ENCODE measurements at regions not wholly inside any gene's neighbourhood (a gene's known extent, or its start where the extent isn't known, plus 50 kb on each side); places are given as distances from the start of the nearest gene placed in this dataset.

DNA sequence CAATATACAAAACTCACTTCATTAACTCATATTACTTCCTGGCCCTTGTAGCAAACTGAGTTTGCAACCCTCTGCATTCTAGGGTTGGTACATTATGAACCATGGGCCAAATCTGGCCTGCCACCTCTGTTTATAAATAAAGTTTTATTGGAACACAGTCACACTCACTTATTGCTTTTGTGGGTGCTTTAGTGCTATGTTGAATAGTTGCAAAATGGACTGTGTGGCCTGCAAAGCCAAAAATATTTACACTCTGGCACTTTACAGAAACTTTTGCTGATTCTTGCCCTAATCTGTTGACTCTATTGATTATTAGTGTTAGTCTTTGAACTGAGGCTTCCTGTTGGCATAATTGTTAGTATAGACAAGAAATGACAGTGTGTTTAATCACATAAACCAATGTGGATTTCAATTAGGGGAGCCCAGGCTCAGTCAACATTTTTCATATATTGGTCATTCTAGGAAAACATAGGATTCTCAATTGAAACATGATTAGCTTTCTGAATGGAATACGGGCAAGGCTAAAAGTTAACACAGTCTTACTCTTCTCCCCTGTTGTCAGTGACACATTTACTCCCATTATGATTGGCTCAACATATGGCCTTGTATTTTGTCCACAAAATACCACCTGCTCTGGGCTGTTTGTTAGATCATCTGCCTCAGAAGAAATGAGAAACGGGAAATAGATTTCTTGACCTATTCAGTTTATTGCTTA is 241.9 kb upstream of the ZFP64 start:
- no peaks in the 10 kb centered on the region for H3K27me3 ChIP-seq (replicated peaks; ENCODE audit: insufficient read depth)
- 18 to 21% methylated on average over 2 of the region's 2 CpGs for WGBS, 2 experiments (ENCODE audit: low coverage in 1 of 2, low lambda C conversion rate in 2 of 2, missing lambda C conversion rate in 2 of 2)
- no peaks in the 10 kb centered on the region for H4K20me1 ChIP-seq (ENCODE audit: insufficient read depth)
- H3K79me2 ChIP-seq (ENCODE audit: insufficient read depth) = no peaks in the 10 kb centered on the region
- no peak overlapping the region for H3K4me3 ChIP-seq
- H3K9ac ChIP-seq = no peak overlapping the region
- no peaks in the 10 kb centered on the region for H3K36me3 ChIP-seq (ENCODE audit: low read depth)
- TF ChIP-seq EZH2 (IDR thresholded peaks at IDR 0.05; ENCODE audit: insufficient read depth, poor library complexity, severe bottlenecking) = no peak
- TF ChIP-seq EZH2phosphoT487 (IDR thresholded peaks at IDR 0.05; ENCODE audit: insufficient read depth, low read depth) = no peak
- DNase-seq = peak; percentile 17
- in situ Hi-C loops (cut with MboI) = no loop called here
- H3K27ac ChIP-seq = peak overlapping the region; percentile 64
- H3K4me2 ChIP-seq (ENCODE audit: unreplicated experiment) = no peak overlapping the region
- H3K9me3 ChIP-seq (ENCODE audit: low read depth) = peaks cover 3% of the 10 kb centered on the region
- peaks cover 29% of the 10 kb centered on the region; the same call in 1 of the 2 replicates for H3F3A ChIP-seq (ENCODE audit: insufficient read depth)
- no peak overlapping the region for H2AFZ ChIP-seq
- no peaks in the 10 kb centered on the region for H3K9me2 ChIP-seq (ENCODE audit: insufficient read depth)
- peaks cover 18% of the 10 kb centered on the region for H3K4me1 ChIP-seq (ENCODE audit: insufficient read depth)

DNA sequence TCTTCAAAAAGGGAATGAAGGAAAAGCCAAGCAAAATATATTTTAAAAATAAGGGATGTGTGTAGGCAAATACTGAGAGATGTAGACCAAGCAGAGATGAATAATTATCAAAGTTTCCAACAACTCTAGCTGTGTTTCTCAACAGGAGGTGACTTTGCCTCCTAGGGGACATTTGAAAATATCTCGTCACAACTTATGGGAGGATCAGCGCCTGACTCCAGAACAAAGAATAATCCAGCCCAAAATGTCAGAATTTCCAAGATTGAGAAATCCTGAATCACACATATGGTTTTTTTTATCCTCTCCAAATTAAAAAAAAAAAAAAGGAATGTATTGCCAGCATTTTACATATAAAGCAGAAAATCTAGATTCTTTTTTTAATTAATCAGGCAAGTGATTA is 241.2 kb upstream of the ZFP64 start:
- peaks cover 29% of the 10 kb centered on the region; the same call in 1 of the 2 replicates for H3F3A ChIP-seq (ENCODE audit: insufficient read depth)
- in situ Hi-C loops (cut with MboI) = no loop called here
- H3K9me2 ChIP-seq (ENCODE audit: insufficient read depth) = no peaks in the 10 kb centered on the region
- peak; percentile 85 for DNase-seq
- peak overlapping the region; percentile 64 for H3K27ac ChIP-seq
- H3K9me3 ChIP-seq (ENCODE audit: low read depth) = peaks cover 3% of the 10 kb centered on the region
- no peaks in the 10 kb centered on the region for H4K20me1 ChIP-seq (ENCODE audit: insufficient read depth)
- peak overlapping the region; percentile 16; the same call in 1 of the 2 replicates for H3K9ac ChIP-seq
- H3K4me2 ChIP-seq (ENCODE audit: unreplicated experiment) = no peak overlapping the region
- H3K27me3 ChIP-seq (replicated peaks; ENCODE audit: insufficient read depth) = no peaks in the 10 kb centered on the region
- H3K4me1 ChIP-seq (ENCODE audit: insufficient read depth) = peaks cover 18% of the 10 kb centered on the region
- no peaks in the 10 kb centered on the region for H3K79me2 ChIP-seq (ENCODE audit: insufficient read depth)
- H3K36me3 ChIP-seq (ENCODE audit: low read depth) = no peaks in the 10 kb centered on the region
- H3K4me3 ChIP-seq = no peak overlapping the region
- no peak for TF ChIP-seq EZH2phosphoT487 (IDR thresholded peaks at IDR 0.05; ENCODE audit: insufficient read depth, low read depth)
- no peak for TF ChIP-seq EZH2 (IDR thresholded peaks at IDR 0.05; ENCODE audit: insufficient read depth, poor library complexity, severe bottlenecking)
- 15 to 25% methylated on average over 2 of the region's 2 CpGs for WGBS, 2 experiments (ENCODE audit: low coverage in 1 of 2, low lambda C conversion rate in 2 of 2, missing lambda C conversion rate in 2 of 2)
- no peak overlapping the region for H2AFZ ChIP-seq

DNA sequence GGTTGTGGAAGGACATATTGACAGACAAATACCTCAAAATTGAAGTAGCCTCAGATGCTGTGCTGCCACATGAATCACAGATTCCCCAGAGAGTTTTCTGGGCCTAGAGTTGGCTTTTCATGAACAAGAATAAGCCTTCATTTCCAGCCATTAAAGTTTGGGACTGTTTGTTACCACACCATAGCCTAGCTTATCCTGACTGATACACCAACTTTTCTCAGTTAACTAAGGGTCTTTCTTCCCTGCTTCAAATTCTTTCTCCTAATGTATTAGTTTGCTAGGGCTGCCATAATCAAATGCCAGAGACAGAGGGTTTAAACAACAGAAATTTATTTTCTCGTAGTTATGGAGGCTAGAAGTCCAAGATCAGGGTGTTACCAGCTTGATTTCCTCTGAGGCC is 237.4 kb upstream of the ZFP64 start:
- Histone ChIP-seq H2AFZ (no peak overlapping the region), H3K9me3 (ENCODE audit: low read depth) (peaks cover 3% of the 10 kb centered on the region), H3K9me2 (ENCODE audit: insufficient read depth) (no peaks in the 10 kb centered on the region), H3K27me3 (replicated peaks; ENCODE audit: insufficient read depth) (no peaks in the 10 kb centered on the region), H3K4me3 (no peak overlapping the region), H3K9ac (no peak overlapping the region), H3K4me2 (ENCODE audit: unreplicated experiment) (no peak overlapping the region), H3K4me1 (ENCODE audit: insufficient read depth) (peaks cover 37% of the 10 kb centered on the region), H3K27ac (no peak overlapping the region), H4K20me1 (ENCODE audit: insufficient read depth) (no peaks in the 10 kb centered on the region), H3K36me3 (ENCODE audit: low read depth) (no peaks in the 10 kb centered on the region), H3F3A (ENCODE audit: insufficient read depth) (peaks cover 46% of the 10 kb centered on the region), H3K79me2 (ENCODE audit: insufficient read depth) (no peaks in the 10 kb centered on the region)
- DNase-seq = no peak
- 72 to 95% methylated on average over 1 of the region's 1 CpG for WGBS, 2 experiments (ENCODE audit: low coverage in 1 of 2, low lambda C conversion rate in 2 of 2, missing lambda C conversion rate in 2 of 2)
- in situ Hi-C loops (cut with MboI) = no loop called here
- TF ChIP-seq EZH2 (IDR thresholded peaks at IDR 0.05; ENCODE audit: insufficient read depth, poor library complexity, severe bottlenecking) (no peak), EZH2phosphoT487 (IDR thresholded peaks at IDR 0.05; ENCODE audit: insufficient read depth, low read depth) (no peak)

DNA sequence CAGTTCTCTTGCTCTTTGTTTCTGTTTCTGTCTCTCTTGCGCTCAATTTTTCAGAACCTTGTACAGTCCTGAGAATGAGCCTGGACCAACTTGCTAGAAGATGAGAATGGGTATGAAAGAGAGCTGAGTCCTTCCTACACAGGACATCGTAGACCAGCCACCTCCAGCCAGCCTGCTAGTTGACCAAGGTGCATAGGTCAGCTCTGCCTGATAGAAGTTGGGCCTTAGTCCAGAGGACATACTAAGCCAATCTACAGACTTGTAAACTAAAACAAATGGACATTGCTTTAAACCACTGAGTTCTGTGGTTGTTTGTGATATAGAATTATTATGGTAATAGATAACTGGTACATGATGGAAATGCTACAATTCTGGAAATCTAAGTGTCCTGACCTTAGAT is 236.4 kb upstream of the ZFP64 start:
- no peaks in the 10 kb centered on the region for H3K36me3 ChIP-seq (ENCODE audit: low read depth)
- no peaks in the 10 kb centered on the region for H3K79me2 ChIP-seq (ENCODE audit: insufficient read depth)
- H3K4me1 ChIP-seq (ENCODE audit: insufficient read depth) = peaks cover 30% of the 10 kb centered on the region
- H3K4me2 ChIP-seq (ENCODE audit: unreplicated experiment) = no peak overlapping the region
- no peaks in the 10 kb centered on the region for H4K20me1 ChIP-seq (ENCODE audit: insufficient read depth)
- no peak for TF ChIP-seq EZH2phosphoT487 (IDR thresholded peaks at IDR 0.05; ENCODE audit: insufficient read depth, low read depth)
- TF ChIP-seq EZH2 (IDR thresholded peaks at IDR 0.05; ENCODE audit: insufficient read depth, poor library complexity, severe bottlenecking) = no peak
- no peak overlapping the region for H3K9ac ChIP-seq
- no peak overlapping the region for H3K4me3 ChIP-seq
- 87% methylated on average over 2 of the region's 2 CpGs for WGBS, 2 experiments (ENCODE audit: low coverage in 1 of 2, low lambda C conversion rate in 2 of 2, missing lambda C conversion rate in 2 of 2)
- no peaks in the 10 kb centered on the region for H3K27me3 ChIP-seq (replicated peaks; ENCODE audit: insufficient read depth)
- no peak overlapping the region for H3K27ac ChIP-seq
- peaks cover 46% of the 10 kb centered on the region for H3F3A ChIP-seq (ENCODE audit: insufficient read depth)
- H2AFZ ChIP-seq = no peak overlapping the region
- peaks cover 3% of the 10 kb centered on the region for H3K9me3 ChIP-seq (ENCODE audit: low read depth)
- in situ Hi-C loops (cut with MboI) = no loop called here
- no peak for DNase-seq
- H3K9me2 ChIP-seq (ENCODE audit: insufficient read depth) = no peaks in the 10 kb centered on the region
